ENCODE measurements at regions not wholly inside any gene's neighbourhood (a gene's known extent, or its start where the extent isn't known, plus 50 kb on each side); places are given as distances from the start of the nearest gene placed in this dataset.

GRCh38 chr16:54548281-54548680, 261.7 kb upstream of the IRX3 start:
- DNase-seq, result no peak

GRCh38 chr16:54547052-54547451, 260.5 kb upstream of the IRX3 start:
- no peak for DNase-seq

- no peak for DNase-seq
Observed at GRCh38 chr16:54546521-54546920, 259.9 kb upstream of the IRX3 start.

DNA sequence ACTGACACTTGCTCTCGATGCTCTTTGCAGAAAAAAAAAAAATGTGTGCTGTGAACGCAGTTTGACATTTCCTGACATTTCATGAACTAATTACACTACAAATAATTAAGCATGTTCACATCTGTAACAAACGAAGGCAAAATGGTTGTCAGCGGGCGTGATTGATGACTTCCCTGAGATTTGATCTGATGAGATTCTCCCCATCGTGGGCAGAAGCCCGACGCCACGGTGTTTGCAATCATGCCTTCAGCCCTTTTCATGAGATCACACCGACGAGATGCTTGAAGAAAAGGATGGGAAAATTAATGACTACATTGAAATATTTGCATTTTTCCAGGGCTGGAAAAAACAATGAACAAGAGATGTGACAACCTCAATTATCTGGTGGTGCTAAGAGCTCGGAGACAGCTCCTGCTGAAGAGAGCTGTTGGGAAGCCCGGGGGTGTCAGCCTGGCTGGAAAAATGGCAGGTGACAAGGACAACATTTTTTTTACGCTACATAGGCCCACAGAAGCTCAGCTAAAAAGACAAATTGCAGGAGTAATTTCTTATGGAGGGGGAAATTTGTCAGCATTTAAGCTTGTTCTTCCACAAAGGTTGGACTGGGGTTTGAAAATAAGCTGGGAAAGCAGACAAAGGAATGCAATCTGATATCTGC, 259.4 kb upstream of the IRX3 start:
- DNase-seq, result no peak

DNA sequence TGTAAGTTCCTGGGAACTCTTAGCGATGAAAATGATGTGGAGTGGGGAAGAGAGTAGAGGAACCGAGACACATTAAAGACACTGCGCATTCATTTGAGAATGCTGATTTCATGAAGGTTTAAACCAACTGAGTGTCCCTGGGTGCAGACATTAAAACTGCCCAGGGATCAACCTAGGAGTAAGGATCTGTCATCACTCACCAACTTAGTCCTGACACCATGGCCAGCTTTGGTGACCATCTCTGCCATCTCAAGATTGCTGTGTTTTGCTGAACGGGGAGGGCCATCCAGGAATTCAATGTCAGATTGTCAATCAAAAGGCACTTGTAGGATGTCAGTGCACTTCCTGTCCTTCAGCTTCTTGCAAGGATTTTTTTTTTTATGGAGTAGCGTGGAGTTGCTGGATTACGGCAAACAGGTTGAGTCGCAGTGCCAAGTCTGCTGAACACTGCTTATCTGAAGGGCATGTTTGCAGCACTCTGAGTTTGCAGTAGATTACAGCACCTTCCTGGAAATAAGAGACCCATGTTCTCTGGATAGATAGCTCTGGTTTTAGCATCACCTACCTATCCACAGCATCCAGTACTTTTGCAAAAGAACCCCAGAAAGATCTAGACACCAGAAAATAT, 258.1 kb upstream of the IRX3 start:
- DNase-seq, result no peak

GRCh38 chr16:54542805-54543505, 256.4 kb upstream of the IRX3 start:
- no peak for DNase-seq

GRCh38 chr16:54540525-54541180, 254.1 kb upstream of the IRX3 start:
- peak; percentile 77 for DNase-seq

DNA sequence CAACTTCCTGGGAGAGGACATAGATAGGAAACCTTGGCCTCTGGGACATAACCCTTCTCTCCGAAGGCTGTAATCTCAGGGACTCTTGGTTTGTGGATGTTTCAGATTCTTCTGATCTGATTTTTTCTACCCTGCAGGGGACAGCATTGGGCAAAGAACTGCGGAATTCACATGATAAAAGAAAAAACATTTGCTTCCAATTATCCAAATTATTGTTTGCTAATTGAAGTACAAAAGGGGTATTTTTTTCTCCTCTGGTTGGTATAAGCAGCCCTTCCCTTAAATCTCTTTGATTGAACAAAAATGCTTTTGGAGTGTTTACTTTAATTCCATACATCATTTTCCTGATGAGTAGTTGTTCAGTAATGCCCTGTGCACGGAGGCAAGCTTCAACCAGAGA, 251.7 kb upstream of the IRX3 start:
- DNase-seq, result no peak

DNA sequence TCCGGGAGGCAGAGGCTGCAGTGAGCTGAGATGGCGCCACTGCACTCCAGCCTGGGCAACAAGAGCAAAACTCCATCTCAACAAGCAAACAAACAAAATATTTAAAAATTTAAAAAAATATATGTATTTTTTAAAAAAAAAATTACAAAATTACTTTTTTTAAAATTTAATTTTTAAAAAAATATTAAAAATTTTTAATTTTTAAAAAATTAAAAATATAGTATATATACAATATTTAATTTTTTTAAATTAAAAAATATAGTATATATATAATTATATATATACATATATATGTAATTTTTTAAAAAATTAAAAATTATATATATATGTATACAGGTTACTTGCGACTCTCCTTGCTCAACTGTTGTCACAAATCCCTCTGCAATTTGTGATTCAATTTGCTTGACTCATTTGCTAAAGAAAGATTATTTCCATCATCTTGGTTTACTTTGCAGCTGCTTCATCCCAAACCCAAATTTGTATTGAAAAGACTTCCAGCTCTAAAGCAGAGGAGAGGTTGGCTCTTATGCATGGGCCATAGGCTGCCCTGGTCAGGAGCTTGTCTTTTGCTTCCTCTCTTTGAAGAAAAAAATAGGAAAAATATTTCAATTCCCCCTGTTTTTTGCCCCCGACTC, 247.4 kb upstream of the IRX3 start:
- no peak for DNase-seq

- DNase-seq, result no peak
Observed at GRCh38 chr16:54526916-54527315, 240.3 kb upstream of the IRX3 start.

GRCh38 chr16:54526087-54526486, 239.5 kb upstream of the IRX3 start:
- no peak for DNase-seq

- DNase-seq, result no peak
Observed at GRCh38 chr16:54525104-54525503, 238.5 kb upstream of the IRX3 start.

DNA sequence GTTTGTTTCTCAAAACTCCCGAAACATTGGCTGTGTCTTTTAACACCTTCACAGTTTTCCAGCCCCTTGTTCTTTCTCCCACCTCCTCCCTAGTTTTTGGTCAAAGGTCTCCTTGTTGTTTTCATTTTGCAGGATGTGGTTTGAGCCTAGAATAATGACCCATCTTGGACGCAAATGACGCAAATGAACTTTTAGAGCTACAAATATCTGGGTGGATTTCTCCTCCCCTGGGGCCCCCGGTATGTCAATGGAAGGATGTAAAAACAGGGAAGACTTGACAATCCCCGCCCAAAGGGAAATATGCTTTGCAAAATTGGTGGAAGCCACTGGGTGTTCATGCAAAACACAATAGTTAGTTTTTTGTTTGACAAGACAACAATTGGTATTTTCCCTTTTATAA, 236.0 kb upstream of the IRX3 start:
- no peak for DNase-seq

DNA sequence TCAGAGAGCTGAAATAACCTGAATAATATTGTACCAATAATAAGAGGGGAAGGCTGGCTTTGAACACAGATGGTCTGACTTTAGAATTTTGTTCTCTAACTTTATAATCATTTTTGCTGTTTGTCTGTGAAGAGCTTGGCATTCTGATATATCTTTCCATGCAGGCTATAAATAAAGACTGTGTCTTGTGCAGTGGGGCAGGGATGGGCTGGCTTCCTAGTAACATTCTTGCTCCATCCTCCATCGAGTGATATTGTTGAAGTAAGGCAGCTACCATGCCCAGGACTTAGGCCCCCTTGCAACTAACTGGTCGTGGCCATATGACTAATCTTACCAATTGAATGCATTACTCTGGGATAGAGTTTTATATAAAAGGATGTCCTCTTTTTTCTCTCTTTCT, 234.7 kb upstream of the IRX3 start:
- no peak for DNase-seq

GRCh38 chr16:54519161-54519695, 232.6 kb upstream of the IRX3 start:
- DNase-seq, result no peak

DNA sequence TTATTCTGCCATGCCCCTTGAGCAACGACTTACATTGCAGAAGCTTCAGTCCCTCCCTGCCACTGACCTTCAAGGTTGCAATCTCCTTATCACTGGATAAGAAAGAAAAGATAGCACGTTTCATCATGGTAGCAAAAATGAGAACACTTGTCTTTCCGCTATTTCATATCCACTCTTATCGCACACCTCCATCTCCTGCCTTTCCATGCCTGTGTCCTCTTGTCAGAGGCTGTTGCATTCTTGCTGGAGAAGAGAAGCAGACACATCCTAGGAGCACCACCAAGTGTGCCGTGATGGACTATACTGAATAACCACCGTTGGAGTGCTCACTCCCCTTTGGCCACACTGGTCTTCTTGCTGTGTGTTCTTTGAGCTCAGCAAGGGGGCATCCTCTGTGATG, 230.6 kb upstream of the IRX3 start:
- no peak for DNase-seq

- DNase-seq, result no peak
Observed at GRCh38 chr16:54512467-54512995, 225.9 kb upstream of the IRX3 start.

- no peak for DNase-seq
Observed at GRCh38 chr16:54511222-54511731, 224.7 kb upstream of the IRX3 start.

DNA sequence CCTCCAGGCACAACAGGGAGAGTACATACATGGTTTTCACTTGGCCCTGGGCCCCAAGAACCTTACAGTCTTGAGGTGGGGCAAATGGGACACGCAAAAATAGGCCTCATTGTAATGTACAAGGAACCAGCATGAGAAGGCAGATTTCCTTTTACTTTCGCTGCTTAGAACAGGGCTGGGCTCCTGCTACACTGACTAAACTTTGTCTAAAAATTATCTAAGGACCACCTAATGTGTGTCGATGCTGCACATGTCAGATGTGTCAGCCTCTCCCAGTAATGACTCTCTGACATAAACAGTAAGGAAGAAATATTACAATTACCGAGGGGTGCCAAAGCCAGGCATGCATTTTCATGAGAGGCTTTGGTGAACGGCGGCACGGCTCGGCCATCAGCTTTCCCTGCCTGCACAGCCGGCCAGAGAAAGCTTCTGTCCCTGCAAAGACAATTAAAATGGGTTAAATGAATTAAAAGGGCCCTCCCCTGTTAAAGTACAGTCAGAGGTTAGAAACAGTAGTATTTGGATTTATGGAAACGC, 224.2 kb upstream of the IRX3 start:
- DNase-seq, result no peak

GRCh38 chr16:54509456-54509855, 222.9 kb upstream of the IRX3 start:
- DNase-seq, result no peak

DNA sequence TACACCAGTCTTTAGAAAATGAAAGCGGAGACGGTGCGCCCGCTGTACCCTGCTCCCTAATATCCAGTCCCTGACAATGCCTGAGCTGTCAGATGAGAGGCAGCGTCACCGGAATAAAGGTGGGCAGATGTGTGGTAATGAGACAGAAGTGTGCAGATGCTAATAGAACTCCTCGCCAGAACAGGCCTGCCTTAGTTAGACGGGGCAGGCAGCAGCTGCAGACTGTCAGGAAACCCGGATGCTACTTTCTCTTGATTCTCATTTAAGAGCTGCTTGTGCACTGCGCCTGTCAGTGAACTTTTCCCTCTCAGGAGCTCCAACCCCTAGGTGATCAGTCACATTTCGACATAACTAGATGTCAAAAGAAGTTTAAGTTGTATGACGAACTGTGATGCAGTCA, 221.8 kb upstream of the IRX3 start:
- no peak for DNase-seq

DNA sequence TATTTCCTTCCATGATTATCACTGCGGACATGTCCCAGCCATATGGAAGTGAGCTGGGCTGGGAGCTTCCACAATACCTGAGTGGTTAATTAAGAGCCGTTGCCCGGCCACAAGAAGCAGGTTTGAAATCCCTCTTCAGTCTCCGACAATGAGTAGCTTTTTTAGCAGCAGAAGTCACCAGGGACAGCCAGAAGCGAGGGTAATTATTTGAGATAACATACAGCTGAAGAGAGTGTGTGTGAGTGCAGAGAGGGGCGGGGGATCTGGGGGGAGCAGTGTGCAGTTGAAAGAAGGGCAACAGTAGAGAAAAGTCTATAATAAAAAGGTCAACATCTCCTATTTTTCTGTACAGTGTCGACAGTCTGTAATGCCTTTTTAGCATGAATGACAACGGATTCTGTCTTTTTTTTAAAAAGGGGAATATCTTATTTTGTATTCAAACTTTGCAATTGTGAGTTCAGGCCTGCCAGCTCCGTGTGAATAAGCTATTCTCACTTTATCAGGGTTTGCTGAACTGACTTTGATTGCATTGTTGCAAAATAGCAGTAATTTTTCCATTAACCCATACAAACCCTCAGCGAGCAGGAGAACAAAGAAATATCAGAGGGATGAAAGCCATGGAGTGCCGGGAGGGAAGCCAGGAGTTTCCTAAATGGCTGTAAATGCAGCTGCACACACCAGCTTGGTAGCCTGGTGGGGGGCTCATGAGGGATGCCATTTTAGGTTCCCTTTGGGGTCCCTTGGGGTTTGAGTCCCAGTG, 220.3 kb upstream of the IRX3 start:
- DNase-seq, result no peak

All from DMS53 (cell line).